ENCODE measurements at regions not wholly inside any gene's neighbourhood (a gene's known extent, or its start where the extent isn't known, plus 50 kb on each side); places are given as distances from the start of the nearest gene placed in this dataset.

- no peaks in the 10 kb centered on the region for H4K20me1 ChIP-seq (replicated peaks; ENCODE audit: insufficient read depth)
- no peaks in the 10 kb centered on the region for H3K27me3 Mint-ChIP-seq (ENCODE audit: insufficient read depth, low read depth, poor library complexity)
These were observed 94.2 kb upstream of the CTNND2 start for GRCh38 chr5:11998397-11998796.

More at GRCh38 chr5:11998397-11998796, 94.2 kb upstream of the CTNND2 start:
- no peaks in the 10 kb centered on the region for H3K9me2 ChIP-seq (ENCODE audit: insufficient read depth)
- no peaks in the 10 kb centered on the region for H3K36me3 ChIP-seq (ENCODE audit: insufficient read depth)
- no peak for ATAC-seq
- DNase-seq (ENCODE audit: low spot score), result no peak
- H3K4me1 ChIP-seq (ENCODE audit: insufficient read depth), result 0 out of 2 replicates have a peak, but pooled peaks cover 2% of the 10 kb centered on the region
- no peaks in the 10 kb centered on the region for H3K36me3 Mint-ChIP-seq (ENCODE audit: low read depth)
- H3K9me3 Mint-ChIP-seq, result peaks cover 7% of the 10 kb centered on the region; the same call in 1 of the 3 replicates
- H3K4me3 ChIP-seq, result no peak overlapping the region
- H3K27ac Mint-ChIP-seq, result no peak overlapping the region
- H2AFZ ChIP-seq, result no peak overlapping the region
- peaks cover 2% of the 10 kb centered on the region; the same call in 2 of the 3 replicates for H3K4me1 Mint-ChIP-seq
- no peaks in the 10 kb centered on the region for H3K27me3 ChIP-seq (ENCODE audit: insufficient read depth)
- no peaks in the 10 kb centered on the region for H3K79me2 ChIP-seq (replicated peaks; ENCODE audit: insufficient read depth)
- no peak overlapping the region for H3K27ac ChIP-seq (ENCODE audit: low read depth)
- no peak overlapping the region for H3K4me2 ChIP-seq
- no peak overlapping the region for H3K4me3 Mint-ChIP-seq
- H3F3A ChIP-seq (replicated peaks; ENCODE audit: low read depth), result no peaks in the 10 kb centered on the region
- TF ChIP-seq STAT1 (IDR thresholded peaks at IDR 0.05; ENCODE audit: unreplicated experiment) (no peak), JUNB (IDR thresholded peaks at IDR 0.05; ENCODE audit: unreplicated experiment) (no peak), EZH2 (IDR thresholded peaks at IDR 0.05; ENCODE audit: low read depth, unreplicated experiment) (no peak), ZNF114 (CRISPR knock-in tag; IDR thresholded peaks at IDR 0.05) (no peak), CREB1 (CRISPR knock-in tag; IDR thresholded peaks at IDR 0.05; ENCODE audit: low read depth) (no peak), POLR2AphosphoS5 (IDR thresholded peaks at IDR 0.05; ENCODE audit: low read depth) (no peak), ZNF462 (CRISPR knock-in tag; IDR thresholded peaks at IDR 0.05) (no peak), EZH2phosphoT487 (IDR thresholded peaks at IDR 0.05; ENCODE audit: unreplicated experiment) (no peak), ZNF331 (CRISPR knock-in tag; IDR thresholded peaks at IDR 0.05; ENCODE audit: low read depth) (no peak), NANOG (IDR thresholded peaks at IDR 0.05; ENCODE audit: borderline replicate concordance) (no peak)
- TF ChIP-seq, protein P1, sequence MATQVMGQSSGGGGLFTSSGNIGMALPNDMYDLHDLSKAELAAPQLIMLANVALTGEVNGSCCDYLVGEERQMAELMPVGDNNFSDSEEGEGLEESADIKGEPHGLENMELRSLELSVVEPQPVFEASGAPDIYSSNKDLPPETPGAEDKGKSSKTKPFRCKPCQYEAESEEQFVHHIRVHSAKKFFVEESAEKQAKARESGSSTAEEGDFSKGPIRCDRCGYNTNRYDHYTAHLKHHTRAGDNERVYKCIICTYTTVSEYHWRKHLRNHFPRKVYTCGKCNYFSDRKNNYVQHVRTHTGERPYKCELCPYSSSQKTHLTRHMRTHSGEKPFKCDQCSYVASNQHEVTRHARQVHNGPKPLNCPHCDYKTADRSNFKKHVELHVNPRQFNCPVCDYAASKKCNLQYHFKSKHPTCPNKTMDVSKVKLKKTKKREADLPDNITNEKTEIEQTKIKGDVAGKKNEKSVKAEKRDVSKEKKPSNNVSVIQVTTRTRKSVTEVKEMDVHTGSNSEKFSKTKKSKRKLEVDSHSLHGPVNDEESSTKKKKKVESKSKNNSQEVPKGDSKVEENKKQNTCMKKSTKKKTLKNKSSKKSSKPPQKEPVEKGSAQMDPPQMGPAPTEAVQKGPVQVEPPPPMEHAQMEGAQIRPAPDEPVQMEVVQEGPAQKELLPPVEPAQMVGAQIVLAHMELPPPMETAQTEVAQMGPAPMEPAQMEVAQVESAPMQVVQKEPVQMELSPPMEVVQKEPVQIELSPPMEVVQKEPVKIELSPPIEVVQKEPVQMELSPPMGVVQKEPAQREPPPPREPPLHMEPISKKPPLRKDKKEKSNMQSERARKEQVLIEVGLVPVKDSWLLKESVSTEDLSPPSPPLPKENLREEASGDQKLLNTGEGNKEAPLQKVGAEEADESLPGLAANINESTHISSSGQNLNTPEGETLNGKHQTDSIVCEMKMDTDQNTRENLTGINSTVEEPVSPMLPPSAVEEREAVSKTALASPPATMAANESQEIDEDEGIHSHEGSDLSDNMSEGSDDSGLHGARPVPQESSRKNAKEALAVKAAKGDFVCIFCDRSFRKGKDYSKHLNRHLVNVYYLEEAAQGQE (IDR thresholded peaks at IDR 0.05; ENCODE audit: unreplicated experiment), result no peak
- TF ChIP-seq, protein P2, sequence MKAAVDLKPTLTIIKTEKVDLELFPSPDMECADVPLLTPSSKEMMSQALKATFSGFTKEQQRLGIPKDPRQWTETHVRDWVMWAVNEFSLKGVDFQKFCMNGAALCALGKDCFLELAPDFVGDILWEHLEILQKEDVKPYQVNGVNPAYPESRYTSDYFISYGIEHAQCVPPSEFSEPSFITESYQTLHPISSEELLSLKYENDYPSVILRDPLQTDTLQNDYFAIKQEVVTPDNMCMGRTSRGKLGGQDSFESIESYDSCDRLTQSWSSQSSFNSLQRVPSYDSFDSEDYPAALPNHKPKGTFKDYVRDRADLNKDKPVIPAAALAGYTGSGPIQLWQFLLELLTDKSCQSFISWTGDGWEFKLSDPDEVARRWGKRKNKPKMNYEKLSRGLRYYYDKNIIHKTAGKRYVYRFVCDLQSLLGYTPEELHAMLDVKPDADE (IDR thresholded peaks at IDR 0.05), result no peak
- TF ChIP-seq, protein P3, sequence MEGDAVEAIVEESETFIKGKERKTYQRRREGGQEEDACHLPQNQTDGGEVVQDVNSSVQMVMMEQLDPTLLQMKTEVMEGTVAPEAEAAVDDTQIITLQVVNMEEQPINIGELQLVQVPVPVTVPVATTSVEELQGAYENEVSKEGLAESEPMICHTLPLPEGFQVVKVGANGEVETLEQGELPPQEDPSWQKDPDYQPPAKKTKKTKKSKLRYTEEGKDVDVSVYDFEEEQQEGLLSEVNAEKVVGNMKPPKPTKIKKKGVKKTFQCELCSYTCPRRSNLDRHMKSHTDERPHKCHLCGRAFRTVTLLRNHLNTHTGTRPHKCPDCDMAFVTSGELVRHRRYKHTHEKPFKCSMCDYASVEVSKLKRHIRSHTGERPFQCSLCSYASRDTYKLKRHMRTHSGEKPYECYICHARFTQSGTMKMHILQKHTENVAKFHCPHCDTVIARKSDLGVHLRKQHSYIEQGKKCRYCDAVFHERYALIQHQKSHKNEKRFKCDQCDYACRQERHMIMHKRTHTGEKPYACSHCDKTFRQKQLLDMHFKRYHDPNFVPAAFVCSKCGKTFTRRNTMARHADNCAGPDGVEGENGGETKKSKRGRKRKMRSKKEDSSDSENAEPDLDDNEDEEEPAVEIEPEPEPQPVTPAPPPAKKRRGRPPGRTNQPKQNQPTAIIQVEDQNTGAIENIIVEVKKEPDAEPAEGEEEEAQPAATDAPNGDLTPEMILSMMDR (conservative IDR thresholded peaks at IDR 0.05; ENCODE audit: low read depth in 2 of 2), result no peak

Measured in GM23338 (cell line).